ENCODE measurements at regions not wholly inside any gene's neighbourhood (a gene's known extent, or its start where the extent isn't known, plus 50 kb on each side); places are given as distances from the start of the nearest gene placed in this dataset.

DNA sequence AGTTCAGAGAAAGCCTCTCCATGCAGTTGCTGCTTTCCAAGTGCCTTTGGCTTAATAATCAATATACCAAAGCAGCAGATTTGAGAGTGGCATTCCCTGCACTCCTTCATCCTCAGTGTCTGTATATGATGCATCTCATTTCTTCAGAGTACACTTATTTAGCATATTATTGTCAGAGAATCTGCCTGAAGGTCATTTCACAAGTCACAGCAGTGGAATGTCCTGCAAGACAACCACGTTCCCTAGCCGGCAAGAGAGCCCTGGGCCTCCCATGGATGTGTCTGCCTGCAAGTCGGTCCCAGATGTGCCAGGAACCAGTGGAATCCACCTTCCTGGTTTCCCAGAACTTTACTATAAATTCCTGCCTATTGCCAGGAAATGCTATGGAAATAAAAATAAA lies 289.4 kb upstream of the IGFBP3 start:
- no peak for DNase-seq

DNA sequence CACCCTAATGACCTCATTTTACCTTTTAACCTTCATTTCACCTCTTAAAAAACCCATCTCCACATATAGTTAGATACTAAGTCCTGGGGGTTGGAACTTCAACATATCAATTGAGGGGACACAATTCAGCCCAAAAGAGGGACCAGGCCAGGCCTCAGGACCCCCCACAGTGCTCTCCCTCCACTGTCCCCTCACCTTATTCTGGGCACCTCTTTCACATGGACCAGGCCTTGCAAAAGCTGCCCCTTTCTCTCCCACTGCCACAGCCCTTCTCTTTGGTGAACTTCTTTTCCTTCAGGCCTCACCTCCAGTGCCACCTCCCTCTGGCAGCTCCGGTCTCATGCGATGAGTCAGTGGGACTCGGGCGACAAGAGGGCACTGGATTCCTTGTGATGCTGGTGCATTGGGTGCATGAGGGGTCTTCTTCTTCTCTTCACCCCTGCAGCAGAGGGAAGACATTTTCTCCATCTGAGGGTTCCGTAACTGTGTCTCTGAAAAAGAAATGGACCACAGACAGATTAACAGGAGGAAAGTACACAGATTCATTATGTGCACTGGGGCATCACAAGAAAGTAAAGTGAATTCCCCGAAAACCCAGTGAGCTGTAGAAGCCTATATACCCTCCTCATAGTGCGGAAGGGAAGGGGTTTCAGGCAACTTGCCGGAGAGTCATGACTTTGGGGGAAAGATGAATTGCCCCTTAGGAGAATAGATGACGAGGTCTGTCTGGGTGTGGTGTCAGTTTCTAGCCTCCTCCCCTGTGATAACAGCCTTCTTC lies 288.7 kb upstream of the IGFBP3 start:
- no peak for DNase-seq

DNA sequence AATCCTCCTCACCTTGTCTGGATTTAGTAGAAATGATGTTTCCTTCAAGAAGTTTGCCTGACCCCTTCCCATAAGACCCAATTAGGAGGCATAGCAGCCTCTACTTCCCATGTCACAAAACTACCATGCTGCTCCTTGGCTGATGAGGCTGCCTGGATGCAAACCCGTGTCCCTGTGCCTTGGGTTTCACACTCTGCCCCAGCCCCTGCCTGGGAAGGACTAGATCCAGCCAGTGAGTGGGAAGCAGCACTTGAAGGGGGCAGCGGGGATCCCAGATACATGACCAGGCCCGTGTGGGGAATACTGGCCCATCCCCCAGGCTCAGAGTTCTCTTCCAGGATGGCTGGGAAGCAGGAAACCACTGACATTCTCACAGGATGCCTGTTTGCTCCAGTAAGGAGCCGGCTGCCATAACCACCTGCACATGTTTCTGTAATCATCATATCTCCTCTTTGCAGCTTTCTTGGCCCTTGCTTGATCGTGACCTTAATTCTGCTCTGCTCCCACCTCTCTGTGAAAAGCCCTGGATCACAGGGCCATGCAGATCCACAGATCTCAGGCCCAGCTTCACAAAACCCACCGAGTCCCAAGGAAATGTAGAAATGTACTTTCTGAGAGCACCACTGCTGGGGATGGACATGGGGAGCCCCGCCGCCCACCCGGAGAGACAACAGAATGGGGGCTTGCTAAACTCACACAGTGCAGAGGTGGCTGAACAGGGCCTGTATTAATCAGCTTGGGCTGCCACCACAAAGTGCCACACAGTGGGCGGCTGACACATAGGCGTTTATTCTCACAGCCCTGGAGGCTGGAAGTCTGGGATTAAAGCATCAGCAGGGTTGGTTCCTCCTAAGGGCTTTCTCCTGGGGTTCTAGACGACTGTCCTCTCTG lies 287.8 kb upstream of the IGFBP3 start:
- DNase-seq, result no peak

DNA sequence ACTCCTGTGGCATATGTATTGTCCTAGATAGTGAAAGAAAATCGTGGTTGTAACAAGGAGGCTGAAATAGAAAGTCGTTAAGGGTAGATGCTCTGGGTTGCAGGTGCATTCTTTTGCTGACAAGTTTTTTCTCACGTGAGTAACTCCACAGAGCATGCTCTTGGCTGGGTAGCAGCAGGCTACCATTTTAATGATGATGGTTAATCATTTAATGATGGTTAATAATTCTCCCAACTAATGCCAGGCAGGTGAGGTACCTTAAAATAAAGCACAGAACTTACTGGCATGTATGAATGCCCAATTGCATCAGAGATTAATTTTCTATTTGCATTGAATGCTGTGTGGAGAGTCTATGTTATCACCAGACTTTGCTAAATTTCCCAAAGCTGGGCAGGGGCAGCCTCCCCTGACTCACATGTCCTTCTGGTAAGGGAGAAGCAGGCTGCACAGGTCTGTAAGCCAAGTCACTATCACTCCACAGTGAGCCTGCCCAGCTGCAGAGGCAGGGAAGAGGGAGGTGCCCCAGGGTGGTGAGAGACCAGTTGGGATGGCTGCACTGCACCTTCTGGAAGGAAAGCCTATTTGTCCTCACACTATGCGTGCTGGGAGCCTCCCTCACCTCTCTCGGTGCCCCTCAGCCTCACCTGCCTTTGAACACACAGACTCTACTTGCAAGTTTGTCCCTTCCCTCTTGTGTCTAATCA lies 287.0 kb upstream of the IGFBP3 start:
- no peak for DNase-seq

DNA sequence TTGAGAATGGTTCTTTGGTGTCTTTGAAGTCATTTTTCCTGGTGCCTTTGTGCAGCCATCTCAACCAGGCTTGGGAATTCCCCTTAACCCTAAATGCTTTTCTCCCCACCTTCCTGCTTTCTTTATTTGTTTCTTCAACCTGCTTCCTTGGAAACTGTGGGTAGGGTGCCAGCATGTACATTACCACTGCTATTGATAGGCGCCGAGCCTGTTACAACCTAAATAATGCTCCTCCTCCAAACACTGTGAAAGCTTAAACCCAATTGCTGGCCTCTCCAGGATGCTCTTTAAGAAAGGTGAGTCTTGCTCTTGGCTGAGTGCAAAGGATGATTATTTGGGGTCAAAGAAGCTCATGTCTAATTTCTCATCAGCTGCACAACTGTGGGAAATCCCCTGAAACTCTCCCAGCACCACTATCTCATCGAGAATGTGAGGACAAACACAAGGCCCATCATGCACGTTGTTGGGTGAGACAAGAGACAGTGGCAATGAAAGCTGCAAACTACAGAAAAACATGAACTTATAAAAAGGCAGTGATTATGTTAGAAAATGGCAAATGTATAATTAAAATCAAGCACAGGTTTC lies 285.5 kb upstream of the IGFBP3 start:
- DNase-seq, result no peak

DNA sequence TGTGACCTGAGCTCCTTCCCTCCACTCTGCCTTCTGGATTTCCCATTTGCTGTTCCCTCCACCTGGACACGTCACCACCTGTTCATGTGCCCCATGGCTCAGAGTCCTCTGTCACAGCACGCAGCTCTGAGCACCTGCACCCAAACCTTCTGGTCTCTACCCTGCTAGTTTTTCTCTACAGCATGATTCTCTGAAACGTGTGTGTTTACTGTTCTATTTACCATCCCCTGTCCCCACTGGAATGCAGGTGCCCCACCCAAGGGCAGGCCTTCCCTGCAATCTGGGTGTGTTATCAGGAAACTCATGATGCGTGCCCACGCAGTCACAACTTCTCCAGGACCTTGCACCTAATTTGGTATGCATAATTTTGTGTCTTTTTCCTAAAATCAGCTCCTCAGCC lies 284.4 kb upstream of the IGFBP3 start:
- no peak for DNase-seq

DNA sequence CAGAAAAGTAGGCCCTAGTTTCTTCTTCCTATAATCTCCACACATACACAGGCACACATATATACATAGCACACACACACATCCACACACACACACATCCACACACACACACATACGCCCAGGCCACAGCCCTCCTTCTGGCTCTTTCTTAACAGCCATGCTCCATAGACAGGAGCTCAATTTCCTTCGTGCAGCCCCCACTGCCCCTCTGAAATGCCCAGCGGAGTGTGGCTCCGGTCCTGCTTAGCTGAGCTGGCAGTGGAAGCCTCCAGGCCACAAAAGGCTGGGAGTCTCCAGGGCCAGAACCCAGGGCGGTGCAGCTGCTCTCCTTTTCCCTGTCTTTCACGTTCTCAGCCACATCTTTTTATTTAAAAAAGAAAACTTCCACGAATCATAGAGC lies 282.9 kb upstream of the IGFBP3 start:
- no peak for DNase-seq

DNA sequence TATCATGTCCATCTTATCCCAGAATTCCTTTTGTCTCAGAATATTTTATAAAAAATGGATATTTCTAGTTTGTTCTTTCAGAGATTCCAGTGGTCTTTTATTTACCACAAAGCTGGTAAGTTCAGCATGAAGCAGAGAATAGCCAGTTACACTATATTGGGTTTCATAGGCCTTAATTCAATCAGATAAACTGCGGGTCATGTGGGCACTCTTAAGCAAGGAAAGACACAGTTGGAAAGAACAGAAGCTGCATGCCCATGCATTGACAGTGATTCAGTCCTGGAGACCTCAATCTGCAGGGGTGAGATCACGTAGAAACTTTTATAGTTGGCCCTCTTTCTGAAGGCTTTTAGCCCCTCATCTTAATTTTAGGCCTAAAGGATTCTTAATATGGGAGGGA lies 281.3 kb upstream of the IGFBP3 start:
- no peak for DNase-seq

DNA sequence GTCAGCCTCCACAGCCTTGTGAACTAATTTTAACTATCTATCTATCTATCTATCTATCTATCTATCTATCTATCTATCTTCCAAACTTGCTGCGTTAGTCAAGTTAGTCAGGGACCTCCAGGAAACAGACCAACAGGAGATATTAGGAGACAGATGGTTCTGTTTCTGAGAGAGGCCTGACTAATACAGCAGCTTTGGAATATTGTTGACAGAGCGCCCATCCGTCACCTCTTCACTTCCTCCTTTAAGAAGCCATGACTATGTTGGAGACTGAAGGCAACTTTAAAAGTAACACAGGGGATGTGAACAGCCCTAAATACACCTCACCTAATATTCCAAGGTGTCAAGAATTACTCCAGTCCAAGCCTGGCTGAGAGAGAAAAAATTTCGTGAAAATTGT lies 280.9 kb upstream of the IGFBP3 start:
- no peak for DNase-seq

DNA sequence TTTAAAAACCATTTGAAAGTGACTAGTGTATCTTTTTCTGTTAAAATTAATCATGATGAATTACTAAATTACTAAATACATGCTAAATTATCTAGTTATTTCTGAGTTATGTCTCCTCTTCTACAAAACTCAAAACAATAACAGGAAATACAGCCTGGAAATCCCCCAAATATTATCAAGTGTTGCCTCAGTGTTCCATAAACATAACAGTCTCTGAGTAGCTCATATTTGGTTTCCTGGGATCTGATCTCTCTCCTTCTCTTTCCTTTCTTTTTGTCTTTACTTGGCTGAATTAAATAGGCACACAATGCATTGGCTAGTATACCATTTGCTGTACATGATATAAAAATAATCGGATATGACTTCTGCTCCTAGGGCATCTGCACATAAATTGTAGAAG lies 277.6 kb upstream of the IGFBP3 start:
- no peak for DNase-seq

DNA sequence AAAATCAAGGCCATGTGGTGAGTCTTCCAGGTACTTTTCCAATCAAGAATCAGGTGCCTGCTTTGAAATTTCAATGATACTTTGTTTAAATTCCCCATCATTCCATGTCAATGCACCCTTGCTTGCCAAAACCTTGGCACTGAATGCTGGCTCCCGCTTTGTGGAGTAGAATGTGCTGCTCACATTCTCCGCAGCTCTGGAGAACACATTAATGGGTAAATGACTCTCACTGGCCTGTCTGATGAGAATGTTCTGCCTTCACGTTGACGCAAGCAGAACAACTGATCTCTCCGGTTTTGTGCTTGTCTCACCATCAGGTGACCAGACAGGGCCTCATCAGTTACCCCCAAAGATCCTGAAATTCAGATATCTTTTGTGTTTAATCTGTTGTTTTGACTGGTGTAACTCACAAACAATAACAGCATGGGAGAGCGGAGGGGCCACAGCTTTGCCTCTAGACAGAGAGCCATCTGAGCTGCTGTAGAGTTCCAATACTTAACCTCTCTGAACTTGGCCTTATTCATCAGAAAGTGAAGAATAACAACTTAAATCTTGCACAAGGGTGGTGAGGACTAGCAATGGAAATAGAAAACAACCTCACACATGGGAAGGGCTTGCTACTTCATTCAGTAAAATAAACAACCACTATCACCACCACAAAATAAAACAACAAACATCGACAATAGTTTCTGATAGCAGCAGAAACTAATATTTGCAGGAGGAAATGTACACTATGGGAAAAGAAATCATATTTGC lies 276.9 kb upstream of the IGFBP3 start:
- no peak for DNase-seq

DNA sequence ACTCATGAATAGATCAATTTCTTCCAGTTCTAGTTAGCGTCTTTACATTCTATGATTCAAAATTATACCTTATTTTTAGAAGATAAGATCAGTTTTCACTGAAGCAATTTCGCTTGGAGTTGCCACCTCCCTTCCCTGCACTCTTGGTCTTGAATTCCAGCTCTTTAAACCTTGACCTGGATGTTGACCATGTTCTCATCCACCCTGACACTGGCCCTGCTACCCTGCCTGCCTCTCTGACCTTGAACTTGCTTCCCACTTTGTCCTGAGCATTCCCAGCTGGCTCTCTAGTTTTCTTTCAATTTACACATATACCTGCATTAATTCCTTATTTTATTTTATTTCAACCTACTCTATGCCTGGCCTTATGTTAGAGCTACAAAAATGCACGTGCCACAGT lies 274.9 kb upstream of the IGFBP3 start:
- DNase-seq, result no peak

DNA sequence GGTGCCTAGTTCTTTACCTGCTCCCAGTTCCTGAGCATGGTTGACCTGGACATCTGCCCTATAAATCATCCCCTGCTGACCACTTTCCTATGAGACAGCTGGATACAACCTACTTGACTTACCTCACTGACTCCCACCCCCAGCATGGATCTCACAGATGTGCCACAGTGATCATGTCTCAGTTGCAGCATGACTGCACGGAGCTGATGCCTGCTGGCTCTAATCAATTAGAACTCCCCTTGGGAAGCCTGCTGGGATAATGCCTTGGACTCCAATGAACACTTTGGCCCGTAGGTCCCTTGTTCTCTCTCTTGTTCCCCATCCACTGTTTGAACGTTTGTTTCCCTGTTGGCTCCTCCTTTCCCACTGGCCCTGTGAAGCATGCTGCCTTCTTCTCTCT lies 271.2 kb upstream of the IGFBP3 start:
- no peak for DNase-seq

DNA sequence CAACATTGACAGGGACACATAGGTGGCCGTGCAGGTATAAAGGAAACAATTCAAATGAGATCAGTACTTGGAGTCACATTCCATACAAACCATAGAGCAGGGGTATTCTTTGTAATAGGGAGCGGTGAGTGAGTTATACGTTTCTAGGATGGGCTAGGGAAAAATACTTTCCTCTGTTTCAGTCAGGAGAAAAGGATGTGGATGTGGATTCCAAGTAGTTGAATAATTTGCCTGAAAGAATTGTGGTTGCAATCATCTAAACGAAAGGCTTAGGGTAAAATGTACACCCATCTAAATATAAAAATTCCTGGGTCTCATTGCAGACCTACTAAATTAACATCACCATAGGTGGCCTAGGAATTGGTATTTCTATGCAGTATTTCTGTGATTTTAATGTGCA lies 270.7 kb upstream of the IGFBP3 start:
- no peak for DNase-seq

DNA sequence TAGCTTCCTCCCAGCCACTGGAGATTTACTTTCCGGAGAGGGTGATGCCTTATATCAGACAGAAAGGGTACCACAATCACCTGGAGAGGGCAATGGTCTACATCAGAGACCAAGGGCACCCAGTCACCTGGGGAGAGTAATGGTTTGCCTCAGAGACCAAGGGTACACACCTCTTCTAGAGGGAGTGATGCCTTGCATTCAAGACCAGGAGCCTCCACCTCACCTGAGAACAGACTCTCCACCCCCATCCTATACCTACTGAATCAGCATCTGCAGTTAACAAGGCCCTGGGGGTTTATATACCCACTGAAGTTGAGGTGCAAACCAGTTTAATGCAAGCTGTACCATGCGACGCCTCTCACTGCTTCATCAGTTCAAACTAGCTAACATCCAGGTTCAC lies 270.2 kb upstream of the IGFBP3 start:
- DNase-seq, result no peak

DNA sequence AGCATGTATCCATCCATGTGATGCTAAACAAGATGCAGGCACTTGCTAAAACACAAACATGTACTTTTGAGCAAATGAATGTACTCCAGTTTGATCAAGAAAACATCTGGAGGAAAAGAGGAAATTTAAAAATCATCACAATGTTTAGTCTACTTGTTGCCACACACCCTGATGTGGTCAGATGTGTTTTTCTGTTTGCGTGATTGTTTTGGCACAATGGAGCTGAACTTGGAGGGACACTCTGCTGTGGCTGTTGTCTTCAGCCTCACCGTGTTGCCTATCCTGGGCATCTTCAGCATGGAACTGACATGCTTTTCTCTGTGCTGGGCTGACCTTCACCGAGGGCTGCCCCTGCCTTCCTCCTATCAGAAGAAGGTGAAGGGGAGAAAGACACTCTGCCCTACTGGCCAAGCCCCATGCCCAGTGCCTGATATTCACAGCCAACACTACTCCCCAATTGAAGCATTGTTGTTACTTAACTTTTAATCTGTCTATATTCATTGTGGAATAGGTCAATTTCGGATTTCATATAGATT lies 268.3 kb upstream of the IGFBP3 start:
- no peak for DNase-seq

DNA sequence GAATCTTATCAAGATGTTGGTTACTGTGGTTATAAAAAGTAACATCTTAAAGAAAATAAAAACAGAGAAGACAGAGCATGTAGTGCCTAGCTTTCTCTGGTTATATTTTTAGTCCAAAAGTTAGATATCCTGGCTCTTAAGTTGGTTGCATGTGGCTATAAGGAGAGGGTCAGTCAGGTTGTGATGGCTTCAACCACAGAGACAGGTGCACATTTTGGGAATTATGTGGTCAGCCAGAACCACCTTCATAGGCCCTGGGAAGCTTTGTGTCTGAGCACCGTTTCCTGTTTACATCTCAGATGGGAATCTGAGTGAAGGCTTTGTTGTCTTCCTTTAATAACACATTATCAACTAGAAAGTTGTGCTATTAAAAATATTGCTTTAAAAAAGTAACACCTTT lies 265.1 kb upstream of the IGFBP3 start:
- no peak for DNase-seq

DNA sequence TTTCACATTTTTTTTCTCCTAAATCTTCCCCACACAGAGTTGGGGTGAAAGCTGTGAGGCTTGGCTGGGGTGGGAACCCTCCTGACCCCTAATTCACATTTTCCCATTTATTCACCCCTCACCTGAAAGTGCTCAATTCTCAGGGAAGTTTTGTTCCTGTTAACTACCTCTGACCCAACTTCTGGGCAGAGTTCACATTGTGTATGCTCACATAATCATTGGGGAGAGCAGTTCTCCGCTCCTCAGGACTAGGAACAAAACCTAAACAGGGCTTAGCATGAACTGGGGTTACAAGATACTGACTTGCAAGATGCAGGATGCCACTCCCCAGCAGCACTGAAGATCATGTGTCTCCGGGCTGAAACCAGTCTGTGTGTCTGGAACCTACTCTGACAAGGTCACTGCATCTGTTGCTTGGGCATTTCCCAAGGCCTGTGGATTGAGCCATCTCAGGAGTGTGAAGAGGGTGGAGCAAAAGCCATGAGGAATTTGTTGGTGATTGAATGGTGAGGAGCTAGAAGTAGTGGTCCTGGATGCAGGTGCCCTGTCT lies 258.1 kb upstream of the IGFBP3 start:
- no peak for DNase-seq

DNA sequence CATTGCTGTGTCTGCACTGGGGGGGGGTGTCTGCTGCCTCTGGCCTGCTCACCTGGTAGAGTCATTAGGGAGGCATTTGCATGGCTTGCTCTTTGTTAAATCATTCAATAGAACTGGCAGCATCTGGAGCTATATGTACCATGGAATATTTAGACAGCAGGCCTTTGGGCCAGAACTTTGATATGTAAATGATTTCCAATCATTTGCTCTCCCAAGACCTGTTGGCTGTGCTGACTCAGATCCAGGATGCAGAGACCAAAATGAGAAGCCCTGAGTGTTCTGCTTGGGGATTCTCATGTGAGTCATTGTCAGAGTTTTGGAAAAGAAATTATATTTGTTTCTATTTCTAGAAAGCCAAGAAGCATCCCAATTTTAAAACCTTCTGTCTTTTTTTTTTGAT lies 257.6 kb upstream of the IGFBP3 start:
- DNase-seq, result no peak

DNA sequence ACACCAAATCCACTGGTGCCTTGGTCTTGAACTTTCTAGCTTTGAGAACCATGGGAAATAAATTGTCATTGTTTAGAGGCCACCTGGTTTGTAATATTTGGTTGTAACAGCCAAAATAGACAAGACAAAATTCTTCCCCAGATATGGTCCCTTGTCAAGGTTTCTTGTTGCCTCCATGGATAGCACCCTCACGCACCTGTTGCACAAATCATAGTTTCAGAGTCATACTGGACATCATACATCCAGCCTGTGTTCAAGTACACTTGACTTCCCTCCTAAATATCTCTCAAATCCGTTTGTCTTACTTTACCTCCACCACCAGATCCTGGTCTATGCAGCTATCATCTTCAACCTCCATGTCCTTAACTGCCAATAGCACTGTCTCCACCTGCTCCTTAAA lies 256.7 kb upstream of the IGFBP3 start:
- no peak for DNase-seq

DNA sequence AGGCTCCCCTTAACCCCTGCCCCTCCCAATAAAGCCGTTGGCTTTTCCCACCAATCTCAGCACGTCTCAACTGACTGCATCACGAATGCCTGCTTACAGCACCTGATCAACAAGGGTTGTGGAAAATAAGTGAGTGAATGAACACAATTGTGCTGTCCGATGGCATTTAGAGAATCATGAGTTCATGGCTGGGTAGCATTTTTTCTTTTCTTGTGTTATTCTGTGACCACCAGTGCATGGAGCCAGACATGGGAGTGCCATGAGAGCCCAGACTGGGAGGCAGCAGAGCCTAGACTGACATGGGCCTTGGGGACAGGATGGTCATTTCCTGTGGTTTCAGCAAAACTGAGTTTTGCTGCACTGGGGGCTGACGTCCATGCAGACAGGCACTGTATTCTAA lies 254.1 kb upstream of the IGFBP3 start:
- DNase-seq, result no peak

DNA sequence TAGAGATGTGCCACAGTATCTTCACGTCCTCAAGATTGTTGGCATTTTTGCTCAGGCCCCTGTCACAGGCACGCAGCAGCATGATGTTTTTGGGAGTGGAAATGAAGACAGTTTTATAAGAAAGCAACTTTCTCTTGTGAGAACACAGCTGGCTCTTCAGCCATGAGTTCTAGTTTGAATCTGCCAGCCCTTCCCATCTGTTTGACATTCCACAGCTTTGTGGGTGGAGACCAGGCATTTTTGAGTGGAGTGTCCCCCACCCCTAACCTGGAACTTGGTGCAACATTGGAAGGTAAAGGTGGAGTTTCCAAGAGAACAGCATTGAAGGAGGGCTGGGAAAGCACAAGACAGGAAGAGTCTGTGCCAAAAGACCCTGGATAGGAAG lies 253.1 kb upstream of the IGFBP3 start:
- DNase-seq, result no peak
